ENCODE measurements at regions not wholly inside any gene's neighbourhood (a gene's known extent, or its start where the extent isn't known, plus 50 kb on each side); places are given as distances from the start of the nearest gene placed in this dataset.

GRCh38 chr12:3432176-3432742, 58.7 kb upstream of the PRMT8 start:
- Histone ChIP-seq H3K4me3 (ENCODE audit: low read depth in 1 of 5, low read length in 5 of 5) (no peak overlapping the region), H3K36me3 (ENCODE audit: control insufficient read depth in 5 of 5, insufficient read depth in 5 of 5, low read length in 5 of 5) (no peaks in the 10 kb centered on the region), H3K9me3 (ENCODE audit: control insufficient read depth in 5 of 5, low read length in 5 of 5) (no peaks in the 10 kb centered on the region), H3K4me1 (ENCODE audit: control insufficient read depth in 5 of 5, insufficient read depth in 5 of 5, low read length in 5 of 5) (peaks cover 0 to 5% (median 0%) of the 10 kb centered on the region in 5 donors), H3K27ac (ENCODE audit: low read depth, low read length) (no peak overlapping the region), H3K9ac (ENCODE audit: low read length in 5 of 5) (no peak overlapping the region), H3K27me3 (ENCODE audit: control insufficient read depth in 5 of 5, insufficient read depth in 4 of 5, low read length in 5 of 5) (no peaks in the 10 kb centered on the region)

GRCh38 chr12:3432868-3433267, 58.1 kb upstream of the PRMT8 start:
- no peaks in the 10 kb centered on the region for H3K27me3 ChIP-seq (ENCODE audit: control insufficient read depth in 5 of 5, insufficient read depth in 4 of 5, low read length in 5 of 5)
- H3K4me1 ChIP-seq (ENCODE audit: control insufficient read depth in 5 of 5, insufficient read depth in 5 of 5, low read length in 5 of 5): peaks cover 0 to 5% (median 0%) of the 10 kb centered on the region in 5 donors
- no peak overlapping the region for H3K4me3 ChIP-seq (ENCODE audit: low read depth in 1 of 5, low read length in 5 of 5)
- H3K27ac ChIP-seq (ENCODE audit: low read depth, low read length): no peak overlapping the region
- no peak overlapping the region for H3K9ac ChIP-seq (ENCODE audit: low read length in 5 of 5)
- H3K9me3 ChIP-seq (ENCODE audit: control insufficient read depth in 5 of 5, low read length in 5 of 5): no peaks in the 10 kb centered on the region
- no peaks in the 10 kb centered on the region for H3K36me3 ChIP-seq (ENCODE audit: control insufficient read depth in 5 of 5, insufficient read depth in 5 of 5, low read length in 5 of 5)

GRCh38 chr12:3436461-3437065, 54.4 kb upstream of the PRMT8 start:
- no peaks in the 10 kb centered on the region for H3K27me3 ChIP-seq (ENCODE audit: control insufficient read depth in 5 of 5, insufficient read depth in 4 of 5, low read length in 5 of 5)
- H3K36me3 ChIP-seq (ENCODE audit: control insufficient read depth in 5 of 5, insufficient read depth in 5 of 5, low read length in 5 of 5): no peaks in the 10 kb centered on the region
- no peak overlapping the region for H3K4me3 ChIP-seq (ENCODE audit: low read depth in 1 of 5, low read length in 5 of 5)
- peaks cover 0 to 5% (median 0%) of the 10 kb centered on the region in 5 donors for H3K4me1 ChIP-seq (ENCODE audit: control insufficient read depth in 5 of 5, insufficient read depth in 5 of 5, low read length in 5 of 5)
- H3K27ac ChIP-seq (ENCODE audit: low read depth, low read length): no peak overlapping the region
- H3K9me3 ChIP-seq (ENCODE audit: control insufficient read depth in 5 of 5, low read length in 5 of 5): no peaks in the 10 kb centered on the region
- no peak overlapping the region for H3K9ac ChIP-seq (ENCODE audit: low read length in 5 of 5)

- no peaks in the 10 kb centered on the region for H3K27me3 ChIP-seq (ENCODE audit: control insufficient read depth in 5 of 5, insufficient read depth in 4 of 5, low read length in 5 of 5)
- H3K4me3 ChIP-seq (ENCODE audit: low read depth in 1 of 5, low read length in 5 of 5): no peak overlapping the region
- no peaks in the 10 kb centered on the region for H3K36me3 ChIP-seq (ENCODE audit: control insufficient read depth in 5 of 5, insufficient read depth in 5 of 5, low read length in 5 of 5)
- no peak overlapping the region for H3K27ac ChIP-seq (ENCODE audit: low read depth, low read length)
- no peak overlapping the region for H3K9ac ChIP-seq (ENCODE audit: low read length in 5 of 5)
- no peaks in the 10 kb centered on the region for H3K9me3 ChIP-seq (ENCODE audit: control insufficient read depth in 5 of 5, low read length in 5 of 5)
- no peaks in the 10 kb centered on the region for H3K4me1 ChIP-seq (ENCODE audit: control insufficient read depth in 5 of 5, insufficient read depth in 5 of 5, low read length in 5 of 5)
These were observed 53.0 kb upstream of the PRMT8 start for GRCh38 chr12:3437986-3438385.

GRCh38 chr12:3438401-3438800, 52.6 kb upstream of the PRMT8 start:
- H3K9ac ChIP-seq (ENCODE audit: low read length in 5 of 5): no peak overlapping the region
- H3K27me3 ChIP-seq (ENCODE audit: control insufficient read depth in 5 of 5, insufficient read depth in 4 of 5, low read length in 5 of 5): peaks cover 0 to 2% (median 0%) of the 10 kb centered on the region in 5 donors
- no peaks in the 10 kb centered on the region for H3K9me3 ChIP-seq (ENCODE audit: control insufficient read depth in 5 of 5, low read length in 5 of 5)
- no peaks in the 10 kb centered on the region for H3K36me3 ChIP-seq (ENCODE audit: control insufficient read depth in 5 of 5, insufficient read depth in 5 of 5, low read length in 5 of 5)
- no peaks in the 10 kb centered on the region for H3K4me1 ChIP-seq (ENCODE audit: control insufficient read depth in 5 of 5, insufficient read depth in 5 of 5, low read length in 5 of 5)
- no peak overlapping the region for H3K27ac ChIP-seq (ENCODE audit: low read depth, low read length)
- no peak overlapping the region for H3K4me3 ChIP-seq (ENCODE audit: low read depth in 1 of 5, low read length in 5 of 5)

All from subcutaneous abdominal adipose tissue (tissue), 5 donors.